ENCODE measurements at regions not wholly inside any gene's neighbourhood (a gene's known extent, or its start where the extent isn't known, plus 50 kb on each side); places are given as distances from the start of the nearest gene placed in this dataset.

DNA sequence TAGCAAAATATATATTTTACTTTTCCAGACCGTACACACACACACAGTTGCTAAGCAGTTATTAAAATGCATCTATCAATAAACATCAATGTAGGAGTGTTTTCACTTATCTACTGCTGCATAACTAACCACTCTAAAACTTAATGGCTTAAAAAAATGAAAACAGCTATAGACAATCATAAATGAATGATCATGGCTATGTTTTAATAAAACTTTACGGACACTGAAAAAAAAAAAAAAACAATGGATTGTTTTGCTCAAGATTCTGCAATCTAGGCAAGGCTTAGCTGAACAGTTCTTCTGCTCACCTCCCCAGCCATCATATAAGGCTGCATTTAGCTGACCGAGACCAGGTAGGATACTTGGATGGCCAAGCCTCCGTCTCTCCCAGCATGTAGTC, 125.4 kb upstream of the CCDC28A start:
- Mint-ChIP-seq H3K4me3 (no peak overlapping the region), H3K9me3 (no peaks in the 10 kb centered on the region), H3K4me1 (peaks cover 3 to 4% of the 10 kb centered on the region in 2 experiments; a peak in 3 of 4 replicates), H3K27me3 (ENCODE audit: low read depth) (no peaks in the 10 kb centered on the region), H3K27ac (no peak overlapping the region), H3K36me3 (ENCODE audit: insufficient read depth in 1 of 3, low read depth in 3 of 3) (peaks cover 0 to 10% (median 8%) of the 10 kb centered on the region in 3 experiments; a peak in 4 of 7 replicates)
- no peak for DNase-seq
- H3K9ac ChIP-seq (ENCODE audit: extremely low read depth, insufficient read length, low read length): no peak overlapping the region
- WGBS (ENCODE audit: extremely low coverage, insufficient read length, low lambda C conversion rate): no CpG with 5 or more reads among the region's 4 CpGs
- no peak overlapping the region for H2BK20ac ChIP-seq (ENCODE audit: low read depth, low read length, poor library complexity, severe bottlenecking)
- H3K23ac ChIP-seq (ENCODE audit: insufficient read length, low read depth, low read length): no peak overlapping the region
- H3K9me3 ChIP-seq (ENCODE audit: control insufficient read depth, low read depth, low read length): no peaks in the 10 kb centered on the region
- no peak overlapping the region for H3K4ac ChIP-seq (ENCODE audit: low read depth, low read length)
- H3K27ac ChIP-seq (ENCODE audit: insufficient read length, low read depth, low read length): no peak overlapping the region
- H3K79me2 ChIP-seq (ENCODE audit: insufficient read depth, low read length): no peaks in the 10 kb centered on the region
- H2BK15ac ChIP-seq (ENCODE audit: low read depth, low read length): peak overlapping the region; percentile 73; the same call in 1 of the 2 replicates
- H3K4me1 ChIP-seq (ENCODE audit: insufficient read depth, low read length): no peaks in the 10 kb centered on the region
- H2AK5ac ChIP-seq (ENCODE audit: insufficient read length, low read length): no peak overlapping the region
- H3K79me1 ChIP-seq (ENCODE audit: insufficient read depth, low read depth, low read length, poor library complexity, severe bottlenecking): no peaks in the 10 kb centered on the region
- no peak overlapping the region for H3T11ph ChIP-seq (ENCODE audit: low read length)
- no peak overlapping the region for H3K4me2 ChIP-seq (ENCODE audit: insufficient read depth, insufficient read length, low read length)
- TF ChIP-seq, protein P1, sequence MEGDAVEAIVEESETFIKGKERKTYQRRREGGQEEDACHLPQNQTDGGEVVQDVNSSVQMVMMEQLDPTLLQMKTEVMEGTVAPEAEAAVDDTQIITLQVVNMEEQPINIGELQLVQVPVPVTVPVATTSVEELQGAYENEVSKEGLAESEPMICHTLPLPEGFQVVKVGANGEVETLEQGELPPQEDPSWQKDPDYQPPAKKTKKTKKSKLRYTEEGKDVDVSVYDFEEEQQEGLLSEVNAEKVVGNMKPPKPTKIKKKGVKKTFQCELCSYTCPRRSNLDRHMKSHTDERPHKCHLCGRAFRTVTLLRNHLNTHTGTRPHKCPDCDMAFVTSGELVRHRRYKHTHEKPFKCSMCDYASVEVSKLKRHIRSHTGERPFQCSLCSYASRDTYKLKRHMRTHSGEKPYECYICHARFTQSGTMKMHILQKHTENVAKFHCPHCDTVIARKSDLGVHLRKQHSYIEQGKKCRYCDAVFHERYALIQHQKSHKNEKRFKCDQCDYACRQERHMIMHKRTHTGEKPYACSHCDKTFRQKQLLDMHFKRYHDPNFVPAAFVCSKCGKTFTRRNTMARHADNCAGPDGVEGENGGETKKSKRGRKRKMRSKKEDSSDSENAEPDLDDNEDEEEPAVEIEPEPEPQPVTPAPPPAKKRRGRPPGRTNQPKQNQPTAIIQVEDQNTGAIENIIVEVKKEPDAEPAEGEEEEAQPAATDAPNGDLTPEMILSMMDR (conservative IDR thresholded peaks at IDR 0.05): no peak
- no peak overlapping the region for H2AFZ ChIP-seq (ENCODE audit: low read length)
- no peak overlapping the region for H2BK120ac ChIP-seq (ENCODE audit: low read depth, low read length, poor library complexity, severe bottlenecking)
- no peak overlapping the region for H3K18ac ChIP-seq (ENCODE audit: insufficient read length, low read depth, low read length)
- no peak overlapping the region for H2BK12ac ChIP-seq (ENCODE audit: insufficient read length, low read depth, low read length)
- H3K23me2 ChIP-seq (ENCODE audit: insufficient read length, low read depth, low read length, poor library complexity, severe bottlenecking): no peaks in the 10 kb centered on the region
- no peaks in the 10 kb centered on the region for H3K27me3 ChIP-seq (ENCODE audit: insufficient read depth, low read length)
- H4K5ac ChIP-seq (ENCODE audit: insufficient read length, low read depth, low read length): no peak overlapping the region
- no peak overlapping the region for H3K14ac ChIP-seq (ENCODE audit: insufficient read depth, low read length)
- H3K56ac ChIP-seq (ENCODE audit: insufficient read length, low read depth, low read length): no peak overlapping the region
- H2BK5ac ChIP-seq (ENCODE audit: insufficient read length, low read length): no peak overlapping the region
- H4K20me1 ChIP-seq (ENCODE audit: control insufficient read depth, insufficient read depth, insufficient read length): no peaks in the 10 kb centered on the region
- no peak overlapping the region for H4K91ac ChIP-seq (ENCODE audit: insufficient read length, low read depth, low read length)
- H4K8ac ChIP-seq (replicated peaks; ENCODE audit: insufficient read length, low read depth, low read length): no peak overlapping the region
